ENCODE measurements at regions not wholly inside any gene's neighbourhood (a gene's known extent, or its start where the extent isn't known, plus 50 kb on each side); places are given as distances from the start of the nearest gene placed in this dataset.

- H3K4me3 ChIP-seq (ENCODE audit: low read depth, low read length): no peak overlapping the region
- TF ChIP-seq CTCF (IDR thresholded peaks at IDR 0.05; ENCODE audit: borderline replicate concordance, insufficient read depth, low read depth, low read length): no peak
Measured at GRCh38 chr22:48845356-48845936, 982.2 kb downstream of the BRD1 start.

GRCh38 chr22:48844056-48844675, 983.5 kb downstream of the BRD1 start:
- no peak for TF ChIP-seq CTCF (IDR thresholded peaks at IDR 0.05; ENCODE audit: borderline replicate concordance, insufficient read depth, low read depth, low read length)

GRCh38 chr22:48843640-48844039, 984.0 kb downstream of the BRD1 start:
- no peak for TF ChIP-seq CTCF (IDR thresholded peaks at IDR 0.05; ENCODE audit: borderline replicate concordance, insufficient read depth, low read depth, low read length)
- no peak overlapping the region for H3K4me3 ChIP-seq (ENCODE audit: low read depth, low read length)

More at GRCh38 chr22:48844056-48844675, 983.5 kb downstream of the BRD1 start:
- no peak overlapping the region for H3K4me3 ChIP-seq (ENCODE audit: low read depth, low read length)

GRCh38 chr22:48842976-48843375, 984.7 kb downstream of the BRD1 start:
- no peak for TF ChIP-seq CTCF (IDR thresholded peaks at IDR 0.05; ENCODE audit: borderline replicate concordance, insufficient read depth, low read depth, low read length)
- H3K4me3 ChIP-seq (ENCODE audit: low read depth, low read length): no peak overlapping the region

GRCh38 chr22:48842583-48842945, 985.1 kb downstream of the BRD1 start:
- no peak for TF ChIP-seq CTCF (IDR thresholded peaks at IDR 0.05; ENCODE audit: borderline replicate concordance, insufficient read depth, low read depth, low read length)

GRCh38 chr22:48841881-48842582, 985.6 kb downstream of the BRD1 start:
- H3K4me3 ChIP-seq (ENCODE audit: low read depth, low read length): no peak overlapping the region
- TF ChIP-seq CTCF (IDR thresholded peaks at IDR 0.05; ENCODE audit: borderline replicate concordance, insufficient read depth, low read depth, low read length): no peak

More at GRCh38 chr22:48842583-48842945, 985.1 kb downstream of the BRD1 start:
- H3K4me3 ChIP-seq (ENCODE audit: low read depth, low read length): no peak overlapping the region
